AG04449 (cell line): ENCODE measurements at regions not wholly inside any gene's neighbourhood (a gene's known extent, or its start where the extent isn't known, plus 50 kb on each side); places are given as distances from the start of the nearest gene placed in this dataset.
A peak's percentile ranks its signal among the peaks of the same experiment; 100 is the strongest.

Experiments
- CTCF ChIA-PET: fragments of 350-600 bp; formaldehyde crosslinking; extraction: SDS; loops from one replicate; lab custom pipeline; 2021; ENCODE audit warnings: antibody characterized with exemption; lab: Yijun Ruan, JAX
- POLR2A ChIA-PET: fragments of 400-600, 350-600 bp; formaldehyde crosslinking; extraction: SDS; loops from one replicate; lab custom pipeline; 2020; ENCODE audit warnings: antibody characterized with exemption, inconsistent platforms; lab: Yijun Ruan, JAX
- DNase-seq: peaks from one replicate; pipeline ENCODE4 v3.0.0-alpha.2; 2010; ENCODE audit warnings: low read depth, low spot score
- H3K4me3 ChIP-seq: 2 replicates; pipeline ENCODE4 v1.5.1; 2011; ENCODE audit warnings: low read depth, mild to moderate bottlenecking, control low read depth, low read length
- TF ChIP-seq, protein P1 (sequence below): IDR thresholded peaks from one replicate; pipeline ENCODE4 v1.5.1; 2011; ENCODE audit warnings: mild to moderate bottlenecking, moderate library complexity, low read length, control low read depth, inconsistent platforms; ENCODE audit not compliant: insufficient read depth; ENCODE audit errors: missing control alignments

DNA sequence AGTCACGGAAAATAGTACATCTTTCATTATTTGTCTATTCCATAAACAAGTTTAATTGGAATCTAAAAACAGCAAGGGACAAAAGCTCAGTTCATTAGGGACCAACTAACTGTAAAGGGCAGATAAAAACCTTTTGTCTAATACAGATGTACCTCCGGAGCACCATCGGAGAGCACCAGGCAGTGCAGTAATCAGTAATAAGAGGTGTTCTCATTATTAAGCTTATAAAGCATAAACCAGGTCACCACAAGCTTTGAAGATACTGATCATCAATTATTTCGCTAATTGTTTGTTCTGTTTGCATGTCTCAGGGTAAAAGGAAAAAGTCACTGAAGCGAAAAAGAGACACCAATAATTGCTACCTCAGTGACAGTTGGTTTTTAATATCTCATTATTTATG, 207.3 kb upstream of the PRKD1 start:
- CTCF ChIA-PET: no interaction called here
- POLR2A ChIA-PET: no interaction called here

DNA sequence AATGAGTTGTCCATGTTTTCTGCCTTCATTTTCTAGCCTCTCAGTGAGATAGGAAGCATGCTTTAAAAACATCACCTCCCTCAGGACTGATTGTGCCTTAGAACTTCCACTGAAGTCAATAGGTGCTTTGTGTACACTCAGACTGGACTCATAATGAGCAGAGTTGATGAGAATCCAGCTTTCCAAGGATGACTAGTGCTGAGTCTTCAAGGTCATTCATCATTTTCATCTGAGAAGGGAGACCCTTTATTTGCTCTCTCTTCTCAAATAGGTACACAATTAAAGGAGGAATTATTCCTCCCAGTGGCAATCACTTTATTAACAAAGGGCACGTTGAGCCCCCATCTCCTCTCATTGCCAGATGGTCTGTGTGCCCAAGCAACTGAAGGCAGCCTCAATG, 210.9 kb upstream of the PRKD1 start:
- no peak overlapping the region for H3K4me3 ChIP-seq
- ChIA-PET POLR2A (no interaction called here), CTCF (no interaction called here)
- no peak for DNase-seq
- TF ChIP-seq, protein P1, sequence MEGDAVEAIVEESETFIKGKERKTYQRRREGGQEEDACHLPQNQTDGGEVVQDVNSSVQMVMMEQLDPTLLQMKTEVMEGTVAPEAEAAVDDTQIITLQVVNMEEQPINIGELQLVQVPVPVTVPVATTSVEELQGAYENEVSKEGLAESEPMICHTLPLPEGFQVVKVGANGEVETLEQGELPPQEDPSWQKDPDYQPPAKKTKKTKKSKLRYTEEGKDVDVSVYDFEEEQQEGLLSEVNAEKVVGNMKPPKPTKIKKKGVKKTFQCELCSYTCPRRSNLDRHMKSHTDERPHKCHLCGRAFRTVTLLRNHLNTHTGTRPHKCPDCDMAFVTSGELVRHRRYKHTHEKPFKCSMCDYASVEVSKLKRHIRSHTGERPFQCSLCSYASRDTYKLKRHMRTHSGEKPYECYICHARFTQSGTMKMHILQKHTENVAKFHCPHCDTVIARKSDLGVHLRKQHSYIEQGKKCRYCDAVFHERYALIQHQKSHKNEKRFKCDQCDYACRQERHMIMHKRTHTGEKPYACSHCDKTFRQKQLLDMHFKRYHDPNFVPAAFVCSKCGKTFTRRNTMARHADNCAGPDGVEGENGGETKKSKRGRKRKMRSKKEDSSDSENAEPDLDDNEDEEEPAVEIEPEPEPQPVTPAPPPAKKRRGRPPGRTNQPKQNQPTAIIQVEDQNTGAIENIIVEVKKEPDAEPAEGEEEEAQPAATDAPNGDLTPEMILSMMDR: no peak

More for the DNA sequence above, 207.3 kb upstream of the PRKD1 start:
- TF ChIP-seq, protein P1: no peak
- H3K4me3 ChIP-seq: no peak overlapping the region
- no peak for DNase-seq

DNA sequence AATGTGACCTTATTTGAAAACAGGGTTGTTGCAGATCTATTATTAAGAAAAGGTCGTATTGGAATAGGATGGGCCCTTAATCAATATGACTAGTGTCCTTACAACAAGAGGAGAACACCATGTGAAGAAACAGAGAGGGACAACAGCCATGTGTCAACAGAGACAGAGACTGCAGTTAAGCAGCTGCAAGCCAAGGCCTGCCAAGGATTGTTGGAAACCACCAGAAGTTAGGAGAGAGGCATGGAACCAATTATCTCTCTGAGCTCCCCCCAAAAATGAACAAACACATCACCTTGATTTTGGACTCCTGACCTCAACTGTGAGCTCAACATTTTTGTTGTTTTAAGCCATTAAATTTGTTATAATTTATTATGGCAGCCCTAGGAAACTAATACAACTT, 214.6 kb upstream of the PRKD1 start:
- ChIA-PET CTCF (no interaction called here), POLR2A (no interaction called here)
- TF ChIP-seq, protein P1: no peak
- DNase-seq: no peak
- no peak overlapping the region for H3K4me3 ChIP-seq

DNA sequence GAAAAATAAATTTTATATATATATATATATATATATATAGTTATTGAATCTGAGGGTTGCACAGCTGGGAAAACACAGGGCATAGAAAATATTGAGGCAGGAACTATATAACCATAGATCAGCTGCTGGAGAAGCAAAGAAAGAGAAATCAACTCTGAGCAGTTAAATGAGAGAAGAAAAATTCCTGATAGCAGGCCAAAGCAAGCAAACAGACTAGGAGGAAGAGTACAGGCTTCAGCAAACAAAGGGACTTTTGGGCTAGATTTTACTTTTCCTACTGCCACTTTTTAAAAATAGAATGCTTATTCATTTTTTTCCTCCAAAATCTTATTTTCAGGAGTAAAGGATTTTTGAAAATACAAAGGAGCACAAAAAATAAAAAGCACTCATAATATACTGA, 216.0 kb upstream of the PRKD1 start:
- ChIA-PET POLR2A (no interaction called here), CTCF (no interaction called here)
- TF ChIP-seq, protein P1: no peak
- H3K4me3 ChIP-seq: no peak overlapping the region
- peak; percentile 3 for DNase-seq

DNA sequence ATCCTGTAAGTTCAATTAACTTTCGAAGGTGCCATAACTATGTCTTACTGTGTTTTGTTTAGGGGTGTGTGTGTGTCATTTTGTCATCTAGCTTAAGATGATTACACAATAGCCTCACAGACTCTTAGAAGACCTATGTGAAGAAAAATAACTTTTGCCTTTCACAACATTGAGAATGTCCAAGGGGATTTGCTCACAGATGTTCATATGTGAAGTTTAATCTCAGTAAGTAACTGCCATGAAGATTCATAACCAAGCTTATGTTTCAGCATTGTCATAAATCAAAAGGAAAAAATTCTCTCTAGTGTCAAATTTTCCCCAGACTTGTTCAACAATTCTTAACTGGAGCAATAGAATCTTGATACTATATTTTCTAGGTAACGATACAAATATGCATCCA, 226.1 kb upstream of the PRKD1 start:
- POLR2A ChIA-PET: no interaction called here
- TF ChIP-seq, protein P1: no peak
- H3K4me3 ChIP-seq: no peak overlapping the region
- CTCF ChIA-PET: interaction anchor here (0.7 kb wide), 1 partner anchor 604 kb away, joined by 3 read pairs; no protein-coding TSS in a partner anchor
- no peak for DNase-seq

DNA sequence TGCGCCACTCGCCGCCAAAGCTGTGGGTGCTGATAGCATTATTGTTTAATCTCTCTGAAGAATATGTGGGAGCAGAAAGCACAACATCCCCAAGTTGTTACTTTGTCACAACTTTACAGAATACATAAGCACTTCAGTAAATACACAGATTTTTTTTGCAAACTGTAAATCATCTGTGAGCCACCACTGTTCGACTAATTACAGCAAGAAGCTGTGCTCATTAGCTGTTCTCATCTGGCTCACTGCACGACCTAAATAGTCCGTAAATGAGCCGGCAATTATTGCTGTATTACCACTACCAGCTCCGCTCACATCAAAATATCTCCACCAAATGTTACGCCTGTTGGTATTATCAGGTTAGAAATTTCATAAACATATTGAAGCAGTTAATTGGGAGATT, 228.9 kb upstream of the PRKD1 start:
- TF ChIP-seq, protein P1: no peak
- no peak overlapping the region for H3K4me3 ChIP-seq
- POLR2A ChIA-PET: no interaction called here
- CTCF ChIA-PET: no interaction called here
- DNase-seq: no peak
